ENCODE measurements at regions not wholly inside any gene's neighbourhood (a gene's known extent, or its start where the extent isn't known, plus 50 kb on each side); places are given as distances from the start of the nearest gene placed in this dataset.

GRCh38 chr13:78993792-78994191, 334.8 kb upstream of the OBI1 start:
- no peak for DNase-seq (ENCODE audit: low read depth in 2 of 2)

GRCh38 chr13:78981913-78982312, 323.0 kb upstream of the OBI1 start:
- DNase-seq (ENCODE audit: low read depth in 2 of 2), result no peak

GRCh38 chr13:78979349-78979748, 320.4 kb upstream of the OBI1 start:
- no peak for DNase-seq (ENCODE audit: low read depth in 2 of 2)

GRCh38 chr13:78978381-78978998, 319.5 kb upstream of the OBI1 start:
- DNase-seq (ENCODE audit: low read depth in 2 of 2), result peak in 1 of 2 donors; percentile 22

- DNase-seq (ENCODE audit: low read depth in 2 of 2), result no peak
Measured at GRCh38 chr13:78977311-78977710, 318.4 kb upstream of the OBI1 start.

GRCh38 chr13:78976696-78977095, 317.7 kb upstream of the OBI1 start:
- no peak for DNase-seq (ENCODE audit: low read depth in 2 of 2)

GRCh38 chr13:78972561-78972960, 313.6 kb upstream of the OBI1 start:
- no peak for DNase-seq (ENCODE audit: low read depth in 2 of 2)

- no peak for DNase-seq (ENCODE audit: low read depth in 2 of 2)
Measured at GRCh38 chr13:78971355-78972025, 312.5 kb upstream of the OBI1 start.

- no peak for DNase-seq (ENCODE audit: low read depth in 2 of 2)
Measured at GRCh38 chr13:78960881-78961280, 301.9 kb upstream of the OBI1 start.

- DNase-seq (ENCODE audit: low read depth in 2 of 2), result no peak
Measured at GRCh38 chr13:78958006-78958405, 299.1 kb upstream of the OBI1 start.

- no peak for DNase-seq (ENCODE audit: low read depth in 2 of 2)
Measured at GRCh38 chr13:78940455-78941130, 281.6 kb upstream of the OBI1 start.

GRCh38 chr13:78934336-78934735, 275.4 kb upstream of the OBI1 start:
- DNase-seq (ENCODE audit: low read depth in 2 of 2), result no peak

GRCh38 chr13:78915015-78915414, 256.1 kb upstream of the OBI1 start:
- DNase-seq (ENCODE audit: low read depth in 2 of 2), result no peak

- DNase-seq (ENCODE audit: low read depth in 2 of 2), result no peak
Measured at GRCh38 chr13:78913656-78914055, 254.7 kb upstream of the OBI1 start.

- no peak for DNase-seq (ENCODE audit: low read depth in 2 of 2)
Measured at GRCh38 chr13:78910147-78910546, 251.2 kb upstream of the OBI1 start.

GRCh38 chr13:78909276-78909675, 250.3 kb upstream of the OBI1 start:
- no peak for DNase-seq (ENCODE audit: low read depth in 2 of 2)

GRCh38 chr13:78907006-78907405, 248.1 kb upstream of the OBI1 start:
- DNase-seq (ENCODE audit: low read depth in 2 of 2), result no peak

- DNase-seq (ENCODE audit: low read depth in 2 of 2), result no peak
Measured at GRCh38 chr13:78897200-78897599, 238.2 kb upstream of the OBI1 start.

- no peak for DNase-seq (ENCODE audit: low read depth in 2 of 2)
Measured at GRCh38 chr13:78884571-78884970, 225.6 kb upstream of the OBI1 start.

- DNase-seq (ENCODE audit: low read depth in 2 of 2), result no peak
Measured at GRCh38 chr13:78881751-78882150, 222.8 kb upstream of the OBI1 start.

GRCh38 chr13:78881054-78881453, 222.1 kb upstream of the OBI1 start:
- no peak for DNase-seq (ENCODE audit: low read depth in 2 of 2)

- DNase-seq (ENCODE audit: low read depth in 2 of 2), result no peak
Measured at GRCh38 chr13:78876915-78877549, 218.1 kb upstream of the OBI1 start.

All from stimulated activated CD4-positive, alpha-beta T cell treated with anti-CD3 and anti-CD28 coated beads, Interleukin-15, amount 100 ng/mL, for 48 hours (primary cell).